HL-60 (cell line): ENCODE measurements at regions not wholly inside any gene's neighbourhood (a gene's known extent, or its start where the extent isn't known, plus 50 kb on each side); places are given as distances from the start of the nearest gene placed in this dataset.
"Not testable (repeated sequence)": the region's sequence is repeated elsewhere in the genome, so short reads cannot be mapped to it uniquely, and the experiment has no call there.

Experiments used
- DNase-seq, 2 experiments: peaks; one replicate each; pipeline ENCODE4 v3.0.0-alpha.2; 2010 to 2020; ENCODE audit warnings: low read depth in 1 of 2, low spot score in 1 of 2
- H3K27ac ChIP-seq: fragments of 250-450 bp; sonication (Bioruptor Pico); replicated peaks from 2 replicates; pipeline ENCODE4 v1.5.1; 2020; ENCODE audit warnings: mild to moderate bottlenecking, moderate library complexity
- H3K27me3 ChIP-seq: fragments of 250-450 bp; sonication (Bioruptor Pico); 2 replicates; pipeline ENCODE4 v1.5.1; 2021; ENCODE audit warnings: mild to moderate bottlenecking, moderate library complexity; ENCODE audit not compliant: insufficient read depth, poor library complexity, severe bottlenecking
- H3K4me3 ChIP-seq: replicated peaks from 2 replicates; pipeline ENCODE4 v1.5.1; 2011; ENCODE audit warnings: mild to moderate bottlenecking, control low read depth, low read length; ENCODE audit not compliant: insufficient read depth
- GABPA ChIP-seq: IDR thresholded peaks from 2 replicates; pipeline ENCODE4 v1.6.1; 2012; ENCODE audit warnings: low read depth
- POLR2AphosphoS5 ChIP-seq: IDR thresholded peaks from 2 replicates; pipeline ENCODE4 v1.6.1; 2012; ENCODE audit warnings: low read depth
- SPI1 ChIP-seq: IDR thresholded peaks from 2 replicates; pipeline ENCODE4 v1.6.1; 2012; ENCODE audit warnings: low read depth, mild to moderate bottlenecking, borderline replicate concordance
- TF ChIP-seq, protein P1 (sequence below): IDR thresholded peaks from 2 replicates; pipeline ENCODE4 v1.6.1; 2012; ENCODE audit warnings: low read depth; ENCODE audit not compliant: insufficient replicate concordance
- TF ChIP-seq, protein P2 (sequence below): IDR thresholded peaks from one replicate; pipeline ENCODE4 v1.5.1; 2011; ENCODE audit warnings: low read length, control low read depth, inconsistent platforms; ENCODE audit not compliant: insufficient read depth

DNA sequence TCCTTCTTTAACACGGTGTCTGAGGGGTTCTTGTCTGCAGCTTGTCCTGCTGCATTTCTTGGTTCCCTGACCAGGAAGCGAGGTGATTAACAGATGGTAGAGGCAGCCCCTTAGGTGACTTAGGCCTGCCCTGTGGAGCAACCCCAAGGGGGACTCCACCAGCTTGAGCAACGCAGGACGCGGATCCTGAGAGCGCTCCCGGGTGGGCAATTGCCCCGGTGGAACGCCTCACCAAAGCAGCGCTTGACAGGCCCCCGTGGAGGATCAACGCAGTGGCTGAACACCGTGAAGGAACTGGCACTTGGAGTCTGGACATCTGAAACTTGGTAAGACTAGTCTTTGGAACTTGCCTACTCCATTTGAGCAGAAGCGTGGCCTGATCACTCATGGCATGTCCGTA, 272.9 kb upstream of the ATXN7L3B start:
- Histone ChIP-seq H3K4me3 (no peak overlapping the region), H3K27ac (no peak overlapping the region), H3K27me3 (no peaks in the 10 kb centered on the region)
- DNase-seq = no peak
- TF ChIP-seq, protein P1, sequence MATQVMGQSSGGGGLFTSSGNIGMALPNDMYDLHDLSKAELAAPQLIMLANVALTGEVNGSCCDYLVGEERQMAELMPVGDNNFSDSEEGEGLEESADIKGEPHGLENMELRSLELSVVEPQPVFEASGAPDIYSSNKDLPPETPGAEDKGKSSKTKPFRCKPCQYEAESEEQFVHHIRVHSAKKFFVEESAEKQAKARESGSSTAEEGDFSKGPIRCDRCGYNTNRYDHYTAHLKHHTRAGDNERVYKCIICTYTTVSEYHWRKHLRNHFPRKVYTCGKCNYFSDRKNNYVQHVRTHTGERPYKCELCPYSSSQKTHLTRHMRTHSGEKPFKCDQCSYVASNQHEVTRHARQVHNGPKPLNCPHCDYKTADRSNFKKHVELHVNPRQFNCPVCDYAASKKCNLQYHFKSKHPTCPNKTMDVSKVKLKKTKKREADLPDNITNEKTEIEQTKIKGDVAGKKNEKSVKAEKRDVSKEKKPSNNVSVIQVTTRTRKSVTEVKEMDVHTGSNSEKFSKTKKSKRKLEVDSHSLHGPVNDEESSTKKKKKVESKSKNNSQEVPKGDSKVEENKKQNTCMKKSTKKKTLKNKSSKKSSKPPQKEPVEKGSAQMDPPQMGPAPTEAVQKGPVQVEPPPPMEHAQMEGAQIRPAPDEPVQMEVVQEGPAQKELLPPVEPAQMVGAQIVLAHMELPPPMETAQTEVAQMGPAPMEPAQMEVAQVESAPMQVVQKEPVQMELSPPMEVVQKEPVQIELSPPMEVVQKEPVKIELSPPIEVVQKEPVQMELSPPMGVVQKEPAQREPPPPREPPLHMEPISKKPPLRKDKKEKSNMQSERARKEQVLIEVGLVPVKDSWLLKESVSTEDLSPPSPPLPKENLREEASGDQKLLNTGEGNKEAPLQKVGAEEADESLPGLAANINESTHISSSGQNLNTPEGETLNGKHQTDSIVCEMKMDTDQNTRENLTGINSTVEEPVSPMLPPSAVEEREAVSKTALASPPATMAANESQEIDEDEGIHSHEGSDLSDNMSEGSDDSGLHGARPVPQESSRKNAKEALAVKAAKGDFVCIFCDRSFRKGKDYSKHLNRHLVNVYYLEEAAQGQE = no peak
- TF ChIP-seq, protein P2, sequence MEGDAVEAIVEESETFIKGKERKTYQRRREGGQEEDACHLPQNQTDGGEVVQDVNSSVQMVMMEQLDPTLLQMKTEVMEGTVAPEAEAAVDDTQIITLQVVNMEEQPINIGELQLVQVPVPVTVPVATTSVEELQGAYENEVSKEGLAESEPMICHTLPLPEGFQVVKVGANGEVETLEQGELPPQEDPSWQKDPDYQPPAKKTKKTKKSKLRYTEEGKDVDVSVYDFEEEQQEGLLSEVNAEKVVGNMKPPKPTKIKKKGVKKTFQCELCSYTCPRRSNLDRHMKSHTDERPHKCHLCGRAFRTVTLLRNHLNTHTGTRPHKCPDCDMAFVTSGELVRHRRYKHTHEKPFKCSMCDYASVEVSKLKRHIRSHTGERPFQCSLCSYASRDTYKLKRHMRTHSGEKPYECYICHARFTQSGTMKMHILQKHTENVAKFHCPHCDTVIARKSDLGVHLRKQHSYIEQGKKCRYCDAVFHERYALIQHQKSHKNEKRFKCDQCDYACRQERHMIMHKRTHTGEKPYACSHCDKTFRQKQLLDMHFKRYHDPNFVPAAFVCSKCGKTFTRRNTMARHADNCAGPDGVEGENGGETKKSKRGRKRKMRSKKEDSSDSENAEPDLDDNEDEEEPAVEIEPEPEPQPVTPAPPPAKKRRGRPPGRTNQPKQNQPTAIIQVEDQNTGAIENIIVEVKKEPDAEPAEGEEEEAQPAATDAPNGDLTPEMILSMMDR = no peak
- TF ChIP-seq SPI1 = no peak
- TF ChIP-seq GABPA = no peak
- no peak for TF ChIP-seq POLR2AphosphoS5

DNA sequence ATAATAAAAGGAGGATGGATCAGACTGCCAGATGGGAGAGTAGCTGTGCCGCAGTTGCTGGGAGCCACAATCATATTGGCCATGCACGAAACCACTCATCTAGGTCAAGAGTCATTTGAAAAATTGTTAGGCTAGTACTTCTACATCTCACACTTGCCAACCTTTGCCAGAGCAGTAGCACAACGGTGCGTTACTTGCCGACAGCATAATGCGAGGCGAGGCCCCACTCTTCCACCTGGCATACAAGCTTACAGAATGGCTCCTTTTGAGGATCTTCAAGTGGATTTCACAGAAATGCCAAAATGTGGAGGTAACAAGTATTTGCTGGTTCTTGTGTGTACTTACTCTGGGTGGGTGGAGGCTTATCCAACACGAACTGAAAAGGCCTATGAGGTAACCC, 268.3 kb upstream of the ATXN7L3B start:
- not testable (repeated sequence) for H3K27me3 ChIP-seq, DNase-seq, H3K27ac ChIP-seq, H3K4me3 ChIP-seq

DNA sequence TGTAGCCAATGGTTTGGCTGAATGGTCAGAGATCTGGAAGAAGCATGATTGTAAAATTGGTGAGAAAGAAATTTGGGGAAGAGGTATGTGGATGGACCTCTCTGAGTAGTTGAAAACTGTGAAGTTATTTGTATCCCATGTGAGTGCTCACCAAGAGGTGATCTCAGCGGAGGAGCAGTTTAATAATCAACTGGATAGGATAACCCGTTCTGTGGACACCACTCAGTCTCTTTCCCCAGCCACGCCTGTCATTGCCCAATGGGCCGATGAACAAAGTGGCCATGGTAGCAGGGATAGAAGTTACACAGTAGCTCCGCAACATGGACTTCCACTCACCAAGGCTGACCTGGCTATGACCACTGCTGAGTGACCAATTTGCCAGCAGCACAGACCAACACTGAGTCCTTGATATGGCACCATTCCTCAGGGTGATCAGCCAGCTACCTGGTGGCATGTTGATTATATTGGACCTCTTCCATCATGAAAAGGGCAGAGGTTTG, 257.4 kb upstream of the ATXN7L3B start:
- TF ChIP-seq SPI1 (no peak), GABPA (no peak), POLR2AphosphoS5 (no peak)
- TF ChIP-seq, protein P2 = no peak
- TF ChIP-seq, protein P1 = no peak
- no peak overlapping the region for H3K4me3 ChIP-seq
- DNase-seq = no peak

DNA sequence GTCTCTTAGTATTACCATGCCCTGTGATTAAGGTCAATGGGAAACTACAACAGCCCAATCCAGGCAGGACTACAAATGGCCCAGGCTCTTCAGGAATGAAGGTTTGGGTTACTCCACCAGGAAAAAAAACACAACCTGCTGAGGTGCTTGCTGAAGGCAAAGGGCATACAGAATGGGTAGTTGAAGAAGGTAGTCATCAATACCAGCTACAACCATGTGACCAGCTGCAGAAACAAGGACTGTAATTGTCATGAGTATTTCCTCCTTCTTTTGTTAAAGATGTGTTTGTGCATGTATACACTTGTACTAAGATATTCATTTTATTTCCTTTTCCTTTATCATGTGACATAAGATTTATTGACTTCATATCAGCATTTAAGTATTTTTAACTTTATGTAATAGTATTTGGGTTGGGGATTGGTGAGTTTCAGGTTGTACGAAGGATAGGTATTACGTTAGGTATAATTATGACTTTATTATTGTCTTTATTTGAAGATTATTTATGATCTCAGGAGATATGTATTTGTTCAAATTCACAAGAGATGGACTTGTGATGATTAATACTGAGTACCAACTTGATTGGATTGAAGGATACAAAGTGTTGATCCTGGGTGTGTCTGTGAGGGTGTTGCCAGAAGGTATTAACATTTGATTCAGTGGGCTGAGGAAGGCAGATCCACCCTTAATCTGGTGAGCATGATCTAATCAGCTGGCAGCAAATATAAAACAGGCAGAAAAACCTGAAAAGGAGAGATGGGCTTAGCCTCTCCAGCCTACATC, 256.0 kb upstream of the ATXN7L3B start:
- DNase-seq, H3K4me3 ChIP-seq, H3K27ac ChIP-seq, H3K27me3 ChIP-seq: not testable (repeated sequence)

More for the DNA sequence above, 257.4 kb upstream of the ATXN7L3B start:
- Histone ChIP-seq H3K27me3 (no peaks in the 10 kb centered on the region), H3K27ac (no peak overlapping the region)

DNA sequence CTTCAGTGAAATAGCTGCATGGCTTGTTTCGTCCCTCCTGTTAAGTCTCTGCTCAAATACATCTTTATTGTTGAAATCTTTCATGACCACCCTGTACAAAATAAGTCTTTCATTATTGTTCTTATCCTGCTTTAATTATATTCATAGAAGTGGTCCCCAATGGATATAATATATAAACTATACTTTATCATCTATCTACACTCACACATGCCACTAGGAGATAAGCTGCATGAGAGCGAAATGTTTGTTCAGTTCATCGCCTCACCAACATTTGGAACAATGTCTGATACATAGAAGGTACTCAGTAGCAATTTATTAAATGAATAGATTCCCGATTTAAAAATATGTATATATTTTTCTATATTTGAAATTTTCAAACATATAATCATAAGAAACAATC, 254.0 kb upstream of the ATXN7L3B start:
- DNase-seq = no peak
- TF ChIP-seq POLR2AphosphoS5 (no peak), GABPA (no peak), SPI1 (no peak)
- TF ChIP-seq, protein P1 = no peak
- TF ChIP-seq, protein P2 = no peak
- Histone ChIP-seq H3K27me3 (no peaks in the 10 kb centered on the region), H3K4me3 (no peak overlapping the region), H3K27ac (no peak overlapping the region)
